Posterior vena cava (tissue), 2 donors: ENCODE measurements at regions not wholly inside any gene's neighbourhood (a gene's known extent, or its start where the extent isn't known, plus 50 kb on each side); places are given as distances from the start of the nearest gene placed in this dataset.
"Not testable (repeated sequence)": the region's sequence is repeated elsewhere in the genome, so short reads cannot be mapped to it uniquely, and the experiment has no call there.

Experiments
- DNase-seq: peaks from one replicate; pipeline ENCODE4 v3.0.0-alpha.2; 2020; ENCODE audit warnings: low spot score
- intact Hi-C, 2 donors: fragments of 100-400 bp; cut with DNase I; formaldehyde crosslinking; loops; one replicate each; pipeline versions ENCODE4 v1.14.1 to v1.14.2; 2022 to 2023
- donor health status: DM: yes; HTN: yes; CAD: no.
- donor health status: DM: yes; HTN: yes; CAD: no.

DNA sequence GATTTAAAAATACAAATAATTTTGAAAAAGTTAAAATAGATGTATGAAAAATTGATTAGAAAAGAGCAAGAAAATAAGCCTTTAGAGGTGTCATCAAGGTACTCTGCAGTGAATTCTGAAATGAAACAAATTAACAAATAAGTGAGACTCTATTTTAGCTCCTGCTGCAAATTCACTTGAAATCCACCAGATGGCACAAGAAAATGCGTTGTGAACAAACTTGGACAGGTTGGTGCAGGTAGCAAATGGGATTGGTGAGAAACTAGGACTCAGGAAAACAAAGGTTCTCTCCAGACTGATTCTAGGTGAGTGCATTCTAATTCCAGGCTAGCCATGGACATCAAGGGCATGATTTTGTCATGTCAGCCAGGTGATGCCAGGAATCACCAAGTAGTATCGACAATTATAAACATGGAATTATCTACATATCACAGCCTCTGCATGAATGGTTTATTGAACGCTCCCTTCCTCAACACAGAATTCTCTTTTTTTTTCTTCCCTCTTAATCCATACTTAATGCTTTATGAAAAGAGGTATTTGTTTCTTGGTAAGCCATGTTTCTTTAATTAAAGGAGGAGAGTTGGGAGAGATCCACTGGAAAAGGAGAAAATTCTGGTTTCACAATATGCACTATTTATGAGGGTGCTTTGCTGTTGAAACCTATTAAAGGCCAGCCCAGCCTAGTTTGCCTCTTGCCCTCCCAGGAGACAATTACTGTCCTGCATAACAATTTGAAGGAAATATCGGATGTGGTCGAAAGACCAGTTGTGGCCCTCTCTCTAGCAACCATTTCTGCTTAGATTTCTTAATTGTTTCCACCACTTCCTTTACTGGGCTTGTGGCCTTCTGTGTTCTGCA lies 118.1 kb downstream of the ZNF365 start:
- intact Hi-C loops, result no loop called here
- no peak for DNase-seq

DNA sequence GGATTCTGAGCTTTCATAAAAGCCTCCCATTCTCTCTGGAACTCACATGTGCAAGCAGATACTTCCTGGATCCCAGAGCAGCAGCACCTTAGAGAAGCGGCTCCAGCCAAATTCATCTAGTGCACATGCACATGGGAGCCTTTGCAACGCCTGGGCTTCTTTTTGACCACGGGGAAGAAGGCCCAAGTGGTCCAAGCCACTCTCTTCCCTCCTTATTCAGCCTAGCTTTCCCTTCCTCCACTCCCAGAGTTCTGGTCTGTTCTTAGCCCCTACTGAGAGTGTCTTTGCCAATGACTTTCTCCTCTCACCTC lies 118.7 kb downstream of the ZNF365 start:
- intact Hi-C loops, result no loop called here
- DNase-seq, result no peak

DNA sequence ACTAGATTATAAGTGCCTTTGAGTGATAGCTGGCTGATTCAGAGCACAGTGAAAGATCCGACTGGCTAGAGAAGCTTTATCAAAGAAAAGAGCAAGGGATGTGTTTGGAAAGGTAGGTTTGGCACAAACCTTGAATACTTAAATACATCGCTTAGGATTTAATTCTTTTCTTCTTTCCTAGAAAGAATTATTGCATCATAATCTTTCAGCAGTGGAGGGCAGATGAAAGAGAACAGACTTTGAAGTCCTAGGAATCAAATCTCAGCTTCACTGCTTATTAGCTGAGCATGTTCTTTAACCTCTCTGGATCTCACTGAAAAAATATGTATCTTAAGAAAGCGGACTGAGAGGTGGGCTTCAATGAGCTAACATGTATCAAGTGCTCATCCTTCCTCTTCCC lies 122.8 kb downstream of the ZNF365 start:
- intact Hi-C loops, result no loop called here
- DNase-seq, result no peak

DNA sequence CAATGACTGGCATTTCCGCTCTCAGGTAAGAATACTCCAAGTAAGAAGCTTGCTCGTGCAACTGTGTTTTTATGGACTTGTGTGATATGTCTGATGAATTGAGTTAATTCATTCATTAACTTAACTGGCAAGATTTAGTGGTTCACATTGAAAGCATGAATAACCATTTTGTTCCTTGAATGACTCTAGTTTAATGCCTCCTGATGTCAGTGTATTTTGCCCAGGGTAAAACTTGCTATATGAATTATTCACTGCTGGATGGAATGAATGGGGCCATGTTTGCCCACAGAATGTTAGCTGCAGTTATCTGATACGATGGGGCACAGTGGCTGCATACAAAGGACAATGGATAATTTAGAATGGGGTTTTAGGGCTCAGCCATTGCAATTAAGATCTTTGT lies 124.1 kb downstream of the ZNF365 start:
- no peak for DNase-seq
- intact Hi-C loops, result no loop called here

DNA sequence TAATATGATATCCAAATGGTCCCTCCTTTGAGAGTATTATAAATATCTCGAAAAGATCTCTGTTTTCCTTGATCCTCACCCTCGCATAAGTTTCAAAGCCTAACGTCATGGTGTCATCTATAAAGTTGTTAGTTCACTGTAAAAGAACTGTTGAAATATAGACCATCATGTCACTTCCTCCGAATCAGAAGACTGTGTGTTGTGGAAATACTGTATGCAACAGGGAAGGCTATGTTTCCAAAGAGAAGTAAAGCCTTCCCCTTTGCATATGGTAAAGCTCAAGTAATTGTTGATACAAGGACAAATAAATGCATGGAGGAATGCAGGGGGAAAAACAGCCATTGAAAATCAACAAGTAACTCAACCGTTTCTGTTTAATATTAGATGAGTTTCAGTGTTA lies 125.9 kb downstream of the ZNF365 start:
- DNase-seq, intact Hi-C loops: not testable (repeated sequence)

DNA sequence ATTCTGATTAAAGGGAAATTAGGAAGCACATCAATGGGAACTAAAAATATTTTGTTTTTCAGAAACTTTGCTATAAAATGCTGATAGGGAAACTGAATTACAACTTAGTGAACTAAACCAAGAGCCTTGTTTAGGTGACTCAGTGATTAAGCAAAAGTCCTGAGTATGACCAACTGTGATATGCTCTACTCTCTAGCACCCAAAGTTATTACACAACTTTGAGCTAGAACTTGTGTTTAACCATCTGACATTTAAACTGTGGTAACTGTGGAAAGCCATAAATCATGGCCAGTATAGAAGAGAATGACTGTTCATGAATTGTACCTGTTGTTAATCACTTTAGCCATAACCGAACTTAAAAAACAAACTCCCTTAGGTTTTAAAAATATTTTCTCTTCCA lies 127.4 kb downstream of the ZNF365 start:
- intact Hi-C loops, result no loop called here
- DNase-seq, result no peak

DNA sequence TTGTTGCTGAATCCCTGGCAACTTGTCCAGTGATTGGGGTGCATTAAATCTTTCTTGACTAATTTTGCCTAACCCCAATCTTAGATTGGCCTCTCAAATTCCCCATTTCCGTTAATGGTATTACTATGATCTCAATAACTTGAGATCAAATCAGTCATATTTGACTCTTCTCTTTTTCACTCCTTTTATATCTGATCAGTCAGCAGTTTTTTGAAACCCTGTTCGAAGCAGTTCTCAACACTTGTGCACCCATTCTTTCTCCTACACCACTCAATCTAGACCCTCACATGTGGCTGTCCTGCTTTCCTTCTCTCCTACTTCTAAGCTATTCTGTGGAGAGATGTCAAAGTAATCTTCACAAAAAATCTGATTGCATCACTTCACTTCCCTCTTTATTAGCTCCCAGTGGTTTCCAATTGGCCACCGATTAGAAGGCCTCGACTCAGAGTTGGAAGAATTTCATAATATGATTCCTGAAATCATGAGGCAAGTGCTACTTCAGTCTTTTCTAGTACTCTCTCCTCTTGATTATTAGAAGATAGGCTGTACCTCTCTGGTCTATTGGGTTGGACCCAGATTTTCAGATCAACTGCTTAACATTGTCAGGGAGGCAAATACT lies 128.9 kb downstream of the ZNF365 start:
- intact Hi-C loops, result no loop called here
- DNase-seq, result no peak

DNA sequence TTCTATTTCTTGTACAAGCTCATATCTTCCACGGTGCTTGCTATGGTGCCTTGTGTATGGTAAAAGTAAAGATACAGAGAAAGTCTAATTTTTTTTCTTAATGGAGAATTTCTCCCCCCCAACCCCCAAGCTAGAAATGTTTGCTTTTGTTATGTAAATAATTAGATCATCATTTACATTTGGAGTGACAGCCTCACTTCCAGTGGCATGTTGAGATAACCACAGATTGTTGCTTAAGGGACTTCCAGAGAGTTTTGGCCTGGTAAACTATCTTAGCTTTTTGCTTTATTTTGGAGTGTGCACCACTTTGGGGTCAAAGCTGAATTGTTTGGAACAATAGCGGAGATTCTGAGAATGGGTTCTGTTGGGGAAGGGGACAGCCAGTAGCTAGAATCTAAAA lies 129.7 kb downstream of the ZNF365 start:
- no peak for DNase-seq
- intact Hi-C loops, result no loop called here

DNA sequence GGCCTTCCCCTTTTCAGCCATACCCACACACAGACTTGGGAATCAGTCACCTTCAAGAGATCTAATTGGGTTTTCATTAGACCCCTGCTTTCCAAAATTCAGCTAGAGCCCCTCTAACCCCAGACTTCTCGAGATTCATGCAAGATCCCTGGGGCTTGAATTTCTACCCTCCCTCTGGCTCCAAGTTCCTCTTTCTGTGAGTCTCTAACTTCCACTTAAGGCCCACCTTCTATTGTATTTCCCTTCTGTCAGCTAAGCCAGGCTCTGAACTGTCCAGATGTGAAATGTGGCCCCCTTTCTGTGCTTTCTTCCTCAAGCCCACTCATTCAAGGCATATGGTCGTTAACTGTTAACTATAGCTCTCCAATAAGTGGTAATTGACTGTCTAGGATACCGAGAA lies 132.2 kb downstream of the ZNF365 start:
- DNase-seq, result no peak
- intact Hi-C loops, result no loop called here

DNA sequence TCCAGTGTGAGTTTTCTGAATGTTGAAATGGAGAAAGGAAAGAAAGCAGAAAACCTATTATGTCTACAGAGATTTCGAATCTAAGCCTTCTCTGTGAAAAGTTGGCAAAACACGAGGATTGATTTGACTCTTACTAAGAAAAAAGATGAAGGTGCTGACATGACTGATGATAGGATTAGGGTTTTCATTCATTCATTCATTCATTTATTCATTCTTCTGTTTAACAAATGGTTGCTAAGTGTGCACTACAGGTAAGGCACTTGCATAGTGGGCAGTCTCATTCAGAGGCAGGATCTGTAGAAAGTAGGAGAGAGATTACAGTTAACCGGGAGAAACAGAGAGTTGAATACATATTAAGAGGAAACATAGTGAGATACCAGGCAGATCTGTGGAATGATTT lies 137.1 kb downstream of the ZNF365 start:
- intact Hi-C loops, result no loop called here
- DNase-seq, result no peak

DNA sequence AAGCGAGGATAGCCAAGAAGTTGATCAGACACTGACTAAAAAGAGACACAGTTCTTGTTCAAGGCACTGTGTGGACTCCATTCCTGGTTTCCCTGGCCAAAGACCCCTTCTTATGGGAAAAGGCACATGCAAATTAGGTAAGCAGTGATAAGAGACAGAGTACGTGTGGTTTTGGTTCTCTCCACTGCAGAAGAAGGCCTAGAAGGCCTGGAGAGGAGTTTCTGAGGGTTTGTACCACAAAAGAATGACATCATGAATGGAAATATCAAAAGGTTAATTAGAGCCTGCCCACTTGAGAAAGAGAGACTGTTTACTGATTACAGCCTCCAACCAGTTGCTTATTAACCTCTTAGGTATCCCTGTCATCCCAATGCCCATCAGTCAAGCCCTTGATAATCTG lies 137.5 kb downstream of the ZNF365 start:
- intact Hi-C loops, result no loop called here
- no peak for DNase-seq

DNA sequence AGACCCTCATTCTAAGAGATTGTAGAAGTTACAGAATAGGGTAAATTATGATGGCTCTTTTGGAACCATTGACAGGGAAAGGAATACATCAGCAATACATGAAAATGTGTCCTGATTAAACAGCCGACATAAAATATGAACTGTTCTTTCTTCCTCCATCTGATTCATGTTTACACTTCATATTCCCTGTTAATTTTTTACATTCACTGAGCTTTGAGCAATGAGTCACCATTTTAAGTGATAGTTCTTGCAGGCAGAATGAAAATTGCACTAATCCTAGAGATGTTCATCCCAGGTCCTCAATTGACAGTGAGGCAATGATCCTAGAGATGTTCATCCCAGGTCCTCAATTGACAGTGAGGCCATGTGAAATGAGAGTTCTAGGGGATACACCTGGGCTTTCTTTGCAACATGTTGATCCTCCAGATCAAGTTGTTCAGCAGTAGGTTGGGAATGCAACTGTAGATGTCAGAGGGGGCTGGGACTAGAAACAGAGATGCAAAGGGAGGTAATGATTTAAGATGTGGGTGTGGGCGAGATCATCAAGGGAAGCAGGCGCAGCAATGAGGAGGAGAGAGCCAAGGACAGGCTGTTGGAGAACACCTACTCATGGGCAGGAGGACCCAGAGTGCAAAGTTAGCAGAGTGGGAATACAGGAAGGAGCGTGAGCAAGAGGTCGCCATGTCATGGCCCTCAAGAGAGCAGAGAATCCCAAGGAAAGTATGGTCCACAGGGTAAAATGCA lies 138.7 kb downstream of the ZNF365 start:
- DNase-seq, result no peak
- intact Hi-C loops, result no loop called here

DNA sequence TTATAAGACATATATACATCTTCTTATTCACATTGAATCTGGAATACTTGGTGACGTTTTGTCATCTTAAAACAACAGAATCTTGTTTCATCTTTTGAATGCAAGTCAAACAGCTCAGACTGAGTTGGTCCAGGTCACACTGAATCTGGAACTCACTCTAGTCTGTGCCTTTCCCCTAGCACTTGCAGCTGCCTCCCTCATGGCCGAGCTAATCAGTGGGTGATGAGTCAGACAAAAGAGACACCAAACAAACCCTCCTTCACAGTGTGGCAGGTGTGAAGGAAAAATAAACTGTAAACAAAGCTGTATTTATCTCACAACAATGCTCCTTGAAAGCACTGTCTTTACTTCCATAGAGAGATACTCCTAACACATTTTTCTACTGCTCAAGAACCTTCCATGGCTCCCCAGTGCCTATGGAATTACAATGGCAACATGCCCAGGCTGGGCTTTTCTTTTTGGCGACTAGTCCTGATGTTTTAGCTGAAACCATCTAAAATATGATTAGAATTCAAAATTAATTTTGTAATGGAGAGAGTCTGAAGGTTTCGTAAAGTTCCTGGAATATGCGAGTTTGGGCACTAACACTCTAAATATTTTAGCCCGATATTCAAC lies 140.0 kb downstream of the ZNF365 start:
- no peak for DNase-seq
- intact Hi-C loops, result no loop called here

DNA sequence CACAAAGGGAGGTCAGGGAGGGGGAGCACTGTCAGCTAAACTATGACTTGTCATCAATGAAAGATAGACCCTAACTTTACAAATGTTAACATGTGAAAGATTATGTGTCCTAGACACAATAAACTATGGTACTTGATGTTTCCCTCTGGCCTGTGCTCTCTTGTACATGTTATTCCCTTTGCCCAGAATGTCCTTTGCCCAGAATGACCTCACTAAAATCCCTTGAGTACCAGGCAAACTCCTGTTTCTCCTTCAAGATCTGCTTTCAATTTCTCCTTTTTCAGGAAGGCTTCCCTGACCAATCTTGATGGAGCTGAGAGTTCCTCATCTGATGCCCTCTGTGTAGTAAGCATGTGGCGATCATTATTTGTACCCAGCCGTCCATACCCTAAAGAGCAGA lies 143.1 kb downstream of the ZNF365 start:
- intact Hi-C loops, result no loop called here
- DNase-seq, result no peak

DNA sequence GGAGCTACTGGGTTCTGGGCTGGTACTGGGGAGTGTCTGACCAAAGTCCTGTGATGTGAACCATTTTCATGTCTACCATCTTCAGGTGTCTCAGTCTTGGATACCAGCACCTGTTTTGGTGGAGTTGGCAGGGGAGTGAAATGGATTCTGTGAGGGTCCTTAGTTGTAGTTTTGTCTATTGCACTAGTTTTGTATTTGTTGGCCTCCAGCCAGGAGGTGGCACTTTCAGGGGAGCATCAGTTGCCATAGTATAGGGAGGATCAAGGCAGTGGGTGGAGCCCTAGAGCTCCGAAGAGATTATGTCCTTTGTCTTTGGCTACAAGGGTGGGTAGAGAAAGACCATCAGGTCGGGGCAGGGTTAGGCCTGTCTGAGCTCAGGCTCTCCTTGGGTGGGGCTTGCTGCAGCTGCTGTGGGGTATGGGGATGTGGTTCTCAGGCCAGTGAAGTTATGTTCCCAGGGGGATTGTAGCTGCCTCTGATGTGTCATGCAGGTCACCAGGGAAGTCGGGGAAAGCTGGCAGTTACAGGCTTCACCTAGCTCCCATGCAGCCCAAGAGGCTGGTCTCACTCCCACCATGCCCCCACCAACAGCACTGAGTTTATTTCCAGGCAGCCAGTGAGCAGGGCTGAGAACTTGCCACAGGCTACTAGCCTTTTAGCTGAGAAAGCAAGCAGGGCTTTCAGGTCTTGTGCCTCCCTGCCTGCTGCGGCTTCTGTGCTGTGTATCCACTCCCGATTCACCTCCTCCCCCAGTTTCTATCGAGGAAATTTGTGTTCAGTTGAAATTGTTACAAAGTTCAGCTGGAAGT lies 153.1 kb downstream of the ZNF365 start:
- intact Hi-C loops, result no loop called here

DNA sequence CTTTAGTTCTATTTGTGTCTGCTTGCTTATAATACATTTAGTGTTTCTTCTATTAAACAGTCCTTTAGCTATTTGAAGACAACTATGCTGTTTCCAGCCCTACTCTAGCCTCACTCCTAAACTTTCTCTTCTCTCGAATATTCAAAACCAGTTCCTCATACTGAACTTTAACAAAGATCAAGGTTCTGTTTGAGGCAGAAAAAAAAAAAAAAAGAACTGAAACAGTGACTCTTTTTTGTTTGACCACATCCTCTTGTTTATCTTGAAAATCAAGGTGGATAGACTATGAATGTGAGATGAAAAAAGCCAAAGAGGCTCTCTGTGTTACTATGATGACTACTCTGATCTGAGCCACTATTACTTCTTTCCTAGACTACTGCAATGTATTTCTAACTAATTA lies 154.3 kb downstream of the ZNF365 start:
- intact Hi-C loops, result no loop called here

More for the DNA sequence above, 153.1 kb downstream of the ZNF365 start:
- no peak for DNase-seq

DNA sequence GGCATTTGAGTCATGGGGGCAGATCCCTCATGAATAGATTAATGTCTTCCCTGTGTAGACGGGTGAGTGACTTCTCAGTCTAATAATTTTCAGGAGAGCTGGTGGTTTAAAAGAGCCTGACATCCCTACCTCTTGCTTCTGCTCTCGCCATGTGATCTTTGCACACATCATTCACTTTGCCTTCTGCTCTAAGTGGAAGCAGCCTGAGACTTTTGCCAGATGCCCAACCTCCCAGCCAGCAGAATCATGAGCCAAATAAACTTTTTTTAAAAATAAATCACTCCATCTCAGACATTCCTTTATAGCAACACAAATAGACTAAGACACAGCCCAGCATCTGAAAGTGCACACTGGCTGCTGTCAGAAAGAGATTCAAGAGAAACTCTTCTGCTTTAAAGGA lies 155.2 kb downstream of the ZNF365 start:
- no peak for DNase-seq
- intact Hi-C loops, result no loop called here

More for the DNA sequence above, 154.3 kb downstream of the ZNF365 start:
- no peak for DNase-seq

DNA sequence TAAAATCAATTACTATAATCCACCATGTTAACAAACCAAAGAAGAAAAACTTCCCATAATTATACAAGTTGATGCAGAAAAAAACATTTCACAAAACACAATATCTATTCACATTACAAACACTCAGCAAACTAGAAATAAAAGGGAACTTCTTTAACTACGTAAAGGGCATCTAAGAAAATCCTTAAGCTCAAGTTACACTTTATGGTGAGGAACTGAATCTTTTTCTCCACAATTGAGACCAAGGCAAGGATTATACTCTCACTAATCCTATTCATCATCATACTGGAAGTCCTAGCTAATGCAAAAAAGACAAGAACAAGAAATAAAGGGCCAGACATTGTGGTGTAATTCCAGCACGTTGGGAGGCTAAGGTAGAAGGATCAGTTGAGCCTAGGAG lies 159.9 kb downstream of the ZNF365 start:
- intact Hi-C loops, result no loop called here

DNA sequence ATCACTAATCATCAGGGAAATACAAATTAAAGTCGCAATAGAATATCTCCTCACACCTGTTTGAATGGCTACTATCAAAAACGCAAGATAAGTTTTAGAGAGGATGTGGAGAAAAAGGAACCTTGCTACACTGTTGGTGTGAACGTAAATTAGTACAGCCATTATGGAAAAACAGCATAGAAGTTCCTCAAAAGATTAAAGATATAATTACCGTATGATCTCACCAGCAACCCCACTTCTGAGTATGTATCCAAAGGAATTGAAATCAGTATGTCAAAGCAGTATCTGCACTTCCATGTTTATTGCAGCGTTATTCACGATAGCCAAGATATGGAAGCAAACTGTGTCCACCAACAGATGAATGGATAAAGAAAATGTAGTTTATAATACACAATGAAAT lies 164.4 kb downstream of the ZNF365 start:
- intact Hi-C loops, result no loop called here
- DNase-seq, result no peak

More for the DNA sequence above, 159.9 kb downstream of the ZNF365 start:
- no peak for DNase-seq
